Thoracic aorta (tissue), 2 donors: ENCODE measurements at regions not wholly inside any gene's neighbourhood (a gene's known extent, or its start where the extent isn't known, plus 50 kb on each side); places are given as distances from the start of the nearest gene placed in this dataset.

Experiments
- ATAC-seq: fragments of 150-250 bp; one replicate; pipeline ENCODE4 v1.8.0; 2017; ENCODE audit warnings: low read depth; ENCODE audit not compliant: insufficient number of reproducible peaks, low FRiP score
- DNase-seq: peaks from one replicate; pipeline ENCODE4 v3.0.0-alpha.2; 2020; ENCODE audit warnings: low spot score
- H3K27ac ChIP-seq, 2 donors: fragments of 200-600 bp; sonication (generic); 1 replicate in 1 of 2; 2 replicates in 1 of 2; pipeline ENCODE4 v1.5.1; 2016; ENCODE audit warnings: mild to moderate bottlenecking in 2 of 2, moderate library complexity in 2 of 2
- H3K27me3 ChIP-seq: fragments of 200-600 bp; sonication (generic); replicated peaks from 2 replicates; pipeline ENCODE4 v1.6.0; 2016; ENCODE audit warnings: mild to moderate bottlenecking; ENCODE audit not compliant: insufficient read depth
- H3K36me3 ChIP-seq: fragments of 200-600 bp; sonication (generic); one replicate; pipeline ENCODE4 v1.5.1; 2016
- H3K4me1 ChIP-seq, 2 donors: fragments of 200-600 bp; sonication (generic); 1 replicate in 1 of 2; 2 replicates in 1 of 2; pipeline versions ENCODE4 v1.5.1 to v1.6.0; 2016; ENCODE audit warnings: low read depth in 2 of 2, mild to moderate bottlenecking in 1 of 2; ENCODE audit not compliant: control insufficient read depth in 1 of 2
- H3K4me3 ChIP-seq: fragments of 200-600 bp; sonication (generic); 2 replicates; pipeline ENCODE4 v1.5.1; 2016; ENCODE audit warnings: mild to moderate bottlenecking
- H3K9me3 ChIP-seq: fragments of 200-600 bp; sonication (generic); 2 replicates; pipeline ENCODE4 v1.5.1; 2016
- TF ChIP-seq, protein P1 (sequence below): fragments of 200-600 bp; sonication (generic); IDR thresholded peaks from one replicate; pipeline ENCODE4 v1.5.1; 2019; ENCODE audit warnings: antibody characterized with exemption

DNA sequence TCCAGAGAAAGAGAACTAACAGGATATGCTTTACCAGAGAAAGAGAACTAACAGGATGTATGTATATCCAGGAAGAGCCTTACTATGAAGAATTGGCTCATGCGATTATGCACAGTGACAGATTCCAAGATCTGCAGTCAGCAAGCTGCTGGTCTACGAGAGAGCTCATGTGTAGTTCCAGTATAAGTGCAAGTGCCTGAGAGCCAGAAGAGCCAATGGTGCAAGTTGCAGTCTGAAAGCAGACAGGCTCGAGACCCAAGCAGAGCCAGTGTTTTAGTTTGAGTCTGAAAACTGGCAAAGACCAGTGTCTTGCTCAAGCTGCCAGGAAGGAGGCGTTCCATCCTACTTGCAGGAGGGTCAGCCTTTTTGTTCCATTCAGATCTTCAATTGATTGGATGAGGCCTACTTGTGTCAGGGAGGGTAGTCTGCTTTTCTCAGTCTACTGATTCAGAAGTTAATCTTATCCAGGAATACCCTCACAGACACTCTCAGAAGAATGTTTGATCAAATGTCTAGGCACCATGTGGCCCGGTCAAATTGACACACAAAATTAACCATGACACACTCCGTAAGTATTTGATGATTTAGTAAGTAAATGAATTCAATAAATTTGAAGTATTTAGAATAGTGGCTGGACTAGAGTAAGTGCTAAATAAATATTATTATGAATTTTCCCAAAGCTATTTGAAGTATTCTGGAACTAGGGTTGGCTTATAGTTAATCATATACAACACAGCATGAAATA lies 372.1 kb upstream of the SGCD start:
- ATAC-seq (peak; percentile 62), DNase-seq (no peak)
- Histone ChIP-seq H3K27me3 (no peaks in the 10 kb centered on the region), H3K4me1 (no peaks in the 10 kb centered on the region), H3K4me3 (no peak overlapping the region), H3K36me3 (no peaks in the 10 kb centered on the region), H3K27ac (peak overlapping the region in 1 of 2 donors; percentile 52), H3K9me3 (no peaks in the 10 kb centered on the region)
- TF ChIP-seq, protein P1, sequence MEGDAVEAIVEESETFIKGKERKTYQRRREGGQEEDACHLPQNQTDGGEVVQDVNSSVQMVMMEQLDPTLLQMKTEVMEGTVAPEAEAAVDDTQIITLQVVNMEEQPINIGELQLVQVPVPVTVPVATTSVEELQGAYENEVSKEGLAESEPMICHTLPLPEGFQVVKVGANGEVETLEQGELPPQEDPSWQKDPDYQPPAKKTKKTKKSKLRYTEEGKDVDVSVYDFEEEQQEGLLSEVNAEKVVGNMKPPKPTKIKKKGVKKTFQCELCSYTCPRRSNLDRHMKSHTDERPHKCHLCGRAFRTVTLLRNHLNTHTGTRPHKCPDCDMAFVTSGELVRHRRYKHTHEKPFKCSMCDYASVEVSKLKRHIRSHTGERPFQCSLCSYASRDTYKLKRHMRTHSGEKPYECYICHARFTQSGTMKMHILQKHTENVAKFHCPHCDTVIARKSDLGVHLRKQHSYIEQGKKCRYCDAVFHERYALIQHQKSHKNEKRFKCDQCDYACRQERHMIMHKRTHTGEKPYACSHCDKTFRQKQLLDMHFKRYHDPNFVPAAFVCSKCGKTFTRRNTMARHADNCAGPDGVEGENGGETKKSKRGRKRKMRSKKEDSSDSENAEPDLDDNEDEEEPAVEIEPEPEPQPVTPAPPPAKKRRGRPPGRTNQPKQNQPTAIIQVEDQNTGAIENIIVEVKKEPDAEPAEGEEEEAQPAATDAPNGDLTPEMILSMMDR, result no peak

GRCh38 chr5:155957884-155958283 lies 369.1 kb upstream of the SGCD start:
- no peaks in the 10 kb centered on the region for H3K4me1 ChIP-seq
- no peak overlapping the region for H3K27ac ChIP-seq
- TF ChIP-seq, protein P1, result no peak
- H3K27me3 ChIP-seq, result no peaks in the 10 kb centered on the region
- DNase-seq (no peak), ATAC-seq (no peak)
- no peaks in the 10 kb centered on the region for H3K36me3 ChIP-seq
- H3K9me3 ChIP-seq, result no peaks in the 10 kb centered on the region
- no peak overlapping the region for H3K4me3 ChIP-seq

- Histone ChIP-seq H3K9me3 (no peaks in the 10 kb centered on the region), H3K36me3 (no peaks in the 10 kb centered on the region), H3K27ac (no peak overlapping the region), H3K4me1 (no peaks in the 10 kb centered on the region), H3K27me3 (no peaks in the 10 kb centered on the region), H3K4me3 (no peak overlapping the region)
- TF ChIP-seq, protein P1, result no peak
- DNase-seq, result no peak
- ATAC-seq, result no peak
These were observed 367.9 kb upstream of the SGCD start for GRCh38 chr5:155959082-155959481.

DNA sequence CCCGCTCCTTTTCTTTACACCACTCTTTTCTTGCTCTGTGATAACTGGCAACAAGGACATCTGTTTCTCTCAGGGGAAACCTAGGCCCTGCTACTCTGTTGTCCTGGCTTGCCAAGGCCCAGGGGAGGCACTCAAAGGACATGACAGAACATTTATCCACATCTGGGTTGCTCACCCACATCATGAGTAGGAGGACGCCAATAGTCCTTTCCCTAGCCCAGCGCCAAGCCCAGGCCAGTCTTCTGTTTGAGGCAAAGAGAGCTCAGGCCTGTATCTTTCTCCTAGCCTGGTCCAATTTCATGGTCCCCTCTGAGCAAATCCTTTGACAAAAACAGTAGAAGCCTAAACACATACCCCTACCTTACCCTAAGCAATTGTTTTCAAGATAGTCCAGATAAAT lies 366.8 kb upstream of the SGCD start:
- Histone ChIP-seq H3K36me3 (no peaks in the 10 kb centered on the region), H3K27ac (no peak overlapping the region), H3K4me3 (no peak overlapping the region), H3K9me3 (no peaks in the 10 kb centered on the region), H3K4me1 (no peaks in the 10 kb centered on the region), H3K27me3 (no peaks in the 10 kb centered on the region)
- DNase-seq (no peak), ATAC-seq (no peak)
- TF ChIP-seq, protein P1, result no peak

DNA sequence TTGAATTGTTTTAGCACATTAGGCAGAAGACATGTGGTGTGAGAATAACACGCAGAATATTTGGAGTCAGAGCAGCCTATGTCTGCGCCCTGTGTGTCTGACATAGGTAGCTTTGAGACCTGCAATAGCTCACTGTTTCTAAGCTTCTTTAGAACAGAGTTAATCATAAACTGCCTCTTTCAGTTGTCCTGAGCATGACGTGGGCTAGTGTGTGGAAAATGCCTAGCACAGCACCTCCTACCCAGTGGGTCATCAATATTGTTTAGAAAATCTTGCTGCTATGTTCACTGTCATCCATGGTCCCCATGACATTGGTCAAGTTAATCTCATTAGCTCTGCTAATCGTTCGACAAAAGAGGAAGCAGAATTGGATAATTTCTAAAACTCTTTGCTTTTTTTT lies 357.4 kb upstream of the SGCD start:
- TF ChIP-seq, protein P1, result no peak
- H3K27me3 ChIP-seq, result no peaks in the 10 kb centered on the region
- no peak for ATAC-seq
- H3K4me3 ChIP-seq, result no peak overlapping the region
- no peaks in the 10 kb centered on the region for H3K9me3 ChIP-seq
- H3K36me3 ChIP-seq, result no peaks in the 10 kb centered on the region
- H3K27ac ChIP-seq, result no peak overlapping the region
- no peak for DNase-seq
- H3K4me1 ChIP-seq, result no peaks in the 10 kb centered on the region
